PC-9 (cell line): ENCODE measurements at regions not wholly inside any gene's neighbourhood (a gene's known extent, or its start where the extent isn't known, plus 50 kb on each side); places are given as distances from the start of the nearest gene placed in this dataset.

Source experiments
- BruUV-seq: library from RNA; stranded (reverse); fragments of 400-500 nt; replicated peaks from 2 replicates; lab custom pipeline; 2021; lab: Mats Ljungman, UMichigan
- CTCF ChIA-PET: fragments of 300-600 bp; sonication (Branson Sonifier 250); formaldehyde crosslinking; loops from one replicate; lab custom pipeline; 2022; ENCODE audit warnings: antibody characterized with exemption; lab: Charles Lee
- POLR2A ChIA-PET: fragments of 300-600 bp; sonication (Branson Sonifier 250); formaldehyde crosslinking; loops from one replicate; lab custom pipeline; 2022; ENCODE audit warnings: antibody characterized with exemption; ENCODE audit not compliant: unreplicated experiment; lab: Charles Lee
- DNase-seq, 2 experiments: peaks; one replicate each; pipeline versions ENCODE4 v3.0.0 to v3.0.0-alpha.2; 2015 to 2022; ENCODE audit warnings: mixed read lengths in 1 of 2
- H2AFZ ChIP-seq: fragments of 200-600 bp; sonication (generic); 2 replicates; pipeline ENCODE4 v1.8.1; 2017; ENCODE audit warnings: antibody characterized with exemption
- H3F3A ChIP-seq: fragments of 200-600 bp; sonication (generic); 2 replicates; pipeline ENCODE4 v1.8.1; 2017; ENCODE audit warnings: antibody characterized with exemption, mild to moderate bottlenecking, low read depth; ENCODE audit not compliant: insufficient read depth
- H3K27ac ChIP-seq: fragments of 200-600 bp; sonication (generic); 2 replicates; pipeline ENCODE4 v1.6.1; 2016; ENCODE audit warnings: mixed run types
- H3K27me3 ChIP-seq: fragments of 200-600 bp; sonication (generic); 2 replicates; pipeline ENCODE4 v1.6.1; 2016; ENCODE audit warnings: low read depth, mixed run types; ENCODE audit not compliant: insufficient read depth
- H3K36me3 ChIP-seq: fragments of 200-600 bp; sonication (generic); 2 replicates; pipeline ENCODE4 v1.6.1; 2016; ENCODE audit warnings: low read depth, mixed run types
- H3K4me1 ChIP-seq: fragments of 200-600 bp; sonication (generic); replicated peaks from 2 replicates; pipeline ENCODE4 v1.6.1; 2016; ENCODE audit warnings: mixed run types; ENCODE audit not compliant: insufficient read depth
- H3K4me2 ChIP-seq: fragments of 200-600 bp; sonication (generic); 2 replicates; pipeline ENCODE4 v1.6.1; 2017; ENCODE audit warnings: mixed run types
- H3K4me3 ChIP-seq: fragments of 200-600 bp; sonication (generic); 2 replicates; pipeline ENCODE4 v1.6.1; 2016; ENCODE audit warnings: mixed run types
- H3K79me2 ChIP-seq: fragments of 200-600 bp; sonication (generic); 2 replicates; pipeline ENCODE4 v1.6.1; 2017; ENCODE audit warnings: low read depth, mixed run types
- H3K9me2 ChIP-seq: fragments of 200-600 bp; sonication (generic); 2 replicates; pipeline ENCODE4 v1.8.1; 2017; ENCODE audit warnings: mild to moderate bottlenecking; ENCODE audit not compliant: insufficient read depth
- H3K9me3 ChIP-seq: fragments of 200-600 bp; sonication (generic); 2 replicates; pipeline ENCODE4 v1.8.1; 2016; ENCODE audit warnings: low read depth; ENCODE audit not compliant: insufficient read depth
- H4K20me1 ChIP-seq: fragments of 200-600 bp; sonication (generic); 2 replicates; pipeline ENCODE4 v1.8.1; 2017; ENCODE audit not compliant: insufficient read depth
- CTCF ChIP-seq: fragments of 200-600 bp; sonication (generic); conservative IDR thresholded peaks from 2 replicates; pipeline ENCODE4 v1.6.1; 2017; ENCODE audit warnings: mixed run types, antibody characterized with exemption, mild to moderate bottlenecking, moderate library complexity
- EZH2 ChIP-seq: fragments of 200-600 bp; sonication (generic); IDR thresholded peaks from 2 replicates; pipeline ENCODE4 v1.8.0; 2017; ENCODE audit warnings: antibody characterized with exemption, low read depth
- intact Hi-C: fragments of 100-400 bp; cut with micrococcal nuclease; formaldehyde crosslinking; loops from one replicate; pipeline ENCODE4 v1.10.0; 2022; ENCODE audit not compliant: unreplicated experiment

- H4K20me1 ChIP-seq = no peaks in the 10 kb centered on the region
- H3K36me3 ChIP-seq = no peaks in the 10 kb centered on the region
- H3K27me3 ChIP-seq = peaks cover 6% of the 10 kb centered on the region; the same call in 1 of the 2 replicates
- H3K4me3 ChIP-seq = no peak overlapping the region
- DNase-seq = no peak
- no peaks in the 10 kb centered on the region for H3K79me2 ChIP-seq
- intact Hi-C loops = no loop called here
- TF ChIP-seq CTCF (no peak), EZH2 (no peak)
- H3K4me1 ChIP-seq = no peaks in the 10 kb centered on the region
- no peaks in the 10 kb centered on the region for H3F3A ChIP-seq
- BruUV-seq = no TSS peak
- no peak overlapping the region for H2AFZ ChIP-seq
- no peaks in the 10 kb centered on the region for H3K9me3 ChIP-seq
- no peak overlapping the region for H3K4me2 ChIP-seq
- CTCF ChIA-PET = no interaction called here
- no peak overlapping the region for H3K27ac ChIP-seq
- POLR2A ChIA-PET = interaction anchor here (0.6 kb wide), 1 partner anchor 23 kb away, joined by 9 read pairs; no protein-coding TSS in a partner anchor
- no peaks in the 10 kb centered on the region for H3K9me2 ChIP-seq
Observed at GRCh38 chr16:8155275-8155674, 435.0 kb downstream of the TMEM114 start.

DNA sequence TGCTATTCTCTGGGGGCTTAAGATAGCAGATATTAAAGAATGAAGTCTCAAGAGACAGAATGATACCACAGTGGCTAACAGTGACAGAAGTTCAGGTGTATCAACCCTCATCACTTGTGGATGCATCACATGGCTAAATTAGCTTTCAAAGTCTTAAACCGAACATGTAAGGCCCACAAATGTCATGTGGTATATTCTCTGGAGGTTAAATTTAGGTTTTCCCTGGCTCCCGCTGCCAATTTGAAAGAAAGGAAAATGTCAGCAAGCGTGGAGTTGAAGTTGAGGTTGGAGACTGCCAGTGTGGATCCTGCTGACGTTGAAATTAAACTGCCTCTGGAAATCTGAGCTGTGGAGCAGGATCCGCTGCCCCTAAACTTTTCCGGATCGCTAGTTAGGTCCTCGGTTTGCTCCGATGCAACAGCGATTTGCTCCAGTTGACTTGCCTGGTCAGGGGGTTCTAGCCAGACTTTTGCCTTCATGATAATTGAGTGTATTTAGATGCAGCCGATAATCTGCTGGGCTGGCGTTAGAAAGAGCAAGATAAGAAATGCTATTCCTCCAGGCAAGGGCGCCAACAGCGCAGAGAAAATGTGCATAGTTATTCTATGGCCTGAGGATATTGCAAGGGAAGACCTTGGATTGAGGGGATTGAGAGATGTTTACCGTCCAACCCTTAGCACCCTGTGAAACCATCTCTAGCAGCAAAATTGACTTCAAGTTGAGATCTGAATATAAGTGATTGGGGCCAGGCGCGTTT, 443.9 kb downstream of the TMEM114 start:
- TF ChIP-seq CTCF (no peak), EZH2 (no peak)
- ChIA-PET POLR2A (no interaction called here), CTCF (no interaction called here)
- no peaks in the 10 kb centered on the region for H3F3A ChIP-seq
- DNase-seq = no peak
- no peaks in the 10 kb centered on the region for H3K9me3 ChIP-seq
- H3K4me2 ChIP-seq = no peak overlapping the region
- no peaks in the 10 kb centered on the region for H3K9me2 ChIP-seq
- H3K27ac ChIP-seq = no peak overlapping the region
- H3K27me3 ChIP-seq = peaks cover 12% of the 10 kb centered on the region
- BruUV-seq = no TSS peak
- H2AFZ ChIP-seq = no peak overlapping the region
- H3K4me1 ChIP-seq = no peaks in the 10 kb centered on the region
- H4K20me1 ChIP-seq = no peaks in the 10 kb centered on the region
- H3K4me3 ChIP-seq = no peak overlapping the region
- intact Hi-C loops = no loop called here
- no peaks in the 10 kb centered on the region for H3K79me2 ChIP-seq
- no peaks in the 10 kb centered on the region for H3K36me3 ChIP-seq

DNA sequence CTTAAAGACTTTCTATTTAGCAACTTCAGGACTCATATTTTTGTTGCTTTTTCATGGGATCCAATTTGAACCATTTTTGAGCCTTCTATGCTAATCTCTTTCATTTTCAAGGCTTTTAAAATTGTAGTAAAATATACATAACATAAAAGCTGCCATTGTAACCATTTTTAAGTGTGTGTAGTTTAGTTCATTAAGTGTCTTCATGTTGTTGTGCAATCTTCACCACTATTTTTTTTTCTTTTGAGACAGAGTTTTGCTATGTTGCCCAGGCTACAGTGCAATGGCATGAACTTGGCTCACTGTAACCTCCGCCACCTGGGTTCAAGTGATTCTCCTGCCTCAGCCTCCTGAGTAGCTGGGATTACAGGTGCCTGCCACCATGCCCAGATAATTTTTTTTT, 451.6 kb downstream of the TMEM114 start:
- BruUV-seq = no TSS peak
- POLR2A ChIA-PET = interaction anchor here (0.6 kb wide), 1 partner anchor 136 kb away, joined by 6 read pairs; no protein-coding TSS in a partner anchor
- intact Hi-C loops = no loop called here
- H3K4me1 ChIP-seq = no peaks in the 10 kb centered on the region
- no peaks in the 10 kb centered on the region for H3K36me3 ChIP-seq
- no peaks in the 10 kb centered on the region for H3K79me2 ChIP-seq
- no peaks in the 10 kb centered on the region for H3K9me2 ChIP-seq
- H3K4me3 ChIP-seq = no peak overlapping the region
- DNase-seq = no peak
- CTCF ChIA-PET = no interaction called here
- no peak overlapping the region for H2AFZ ChIP-seq
- peaks cover 4% of the 10 kb centered on the region; the same call in 1 of the 2 replicates for H3K27me3 ChIP-seq
- no peak overlapping the region for H3K4me2 ChIP-seq
- no peaks in the 10 kb centered on the region for H3K9me3 ChIP-seq
- no peaks in the 10 kb centered on the region for H3F3A ChIP-seq
- TF ChIP-seq CTCF (no peak), EZH2 (no peak)
- no peaks in the 10 kb centered on the region for H4K20me1 ChIP-seq
- H3K27ac ChIP-seq = no peak overlapping the region
